ENCODE measurements at regions not wholly inside any gene's neighbourhood (a gene's known extent, or its start where the extent isn't known, plus 50 kb on each side); places are given as distances from the start of the nearest gene placed in this dataset.

DNA sequence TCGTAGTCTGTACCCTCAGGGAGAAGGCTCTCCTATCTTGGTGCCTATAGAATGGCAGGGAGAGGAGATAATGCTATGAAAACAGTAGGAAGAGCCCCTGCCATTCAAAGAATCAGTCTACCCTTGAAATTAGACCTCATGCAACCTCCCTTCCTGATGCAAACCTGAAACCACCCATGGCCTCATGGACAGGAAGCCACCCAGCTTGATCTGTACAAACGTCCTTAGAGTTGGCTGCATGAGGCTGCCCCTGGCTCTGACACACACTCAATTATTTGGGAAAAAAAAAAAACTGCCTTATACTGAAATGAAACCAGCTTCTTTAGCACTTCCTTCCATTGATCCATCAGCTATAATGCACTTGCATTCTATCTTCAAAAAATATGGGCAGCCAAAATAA, 116.6 kb upstream of the BCL2L14 start:
- TF ChIP-seq, protein P1, sequence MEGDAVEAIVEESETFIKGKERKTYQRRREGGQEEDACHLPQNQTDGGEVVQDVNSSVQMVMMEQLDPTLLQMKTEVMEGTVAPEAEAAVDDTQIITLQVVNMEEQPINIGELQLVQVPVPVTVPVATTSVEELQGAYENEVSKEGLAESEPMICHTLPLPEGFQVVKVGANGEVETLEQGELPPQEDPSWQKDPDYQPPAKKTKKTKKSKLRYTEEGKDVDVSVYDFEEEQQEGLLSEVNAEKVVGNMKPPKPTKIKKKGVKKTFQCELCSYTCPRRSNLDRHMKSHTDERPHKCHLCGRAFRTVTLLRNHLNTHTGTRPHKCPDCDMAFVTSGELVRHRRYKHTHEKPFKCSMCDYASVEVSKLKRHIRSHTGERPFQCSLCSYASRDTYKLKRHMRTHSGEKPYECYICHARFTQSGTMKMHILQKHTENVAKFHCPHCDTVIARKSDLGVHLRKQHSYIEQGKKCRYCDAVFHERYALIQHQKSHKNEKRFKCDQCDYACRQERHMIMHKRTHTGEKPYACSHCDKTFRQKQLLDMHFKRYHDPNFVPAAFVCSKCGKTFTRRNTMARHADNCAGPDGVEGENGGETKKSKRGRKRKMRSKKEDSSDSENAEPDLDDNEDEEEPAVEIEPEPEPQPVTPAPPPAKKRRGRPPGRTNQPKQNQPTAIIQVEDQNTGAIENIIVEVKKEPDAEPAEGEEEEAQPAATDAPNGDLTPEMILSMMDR (IDR thresholded peaks at IDR 0.05): no peak
- TF ChIP-seq SIN3A (IDR thresholded peaks at IDR 0.05; ENCODE audit: borderline replicate concordance, insufficient read depth, low read depth, low read length): no peak

Data from Panc1 (cell line).